K562 (cell line): ENCODE measurements at regions not wholly inside any gene's neighbourhood (a gene's known extent, or its start where the extent isn't known, plus 50 kb on each side); places are given as distances from the start of the nearest gene placed in this dataset.
A peak's percentile ranks its signal among the peaks of the same experiment; 100 is the strongest.

Experiments
- ATAC-seq: fragments of 200-7000 bp; cut with Tn5 transposase; 3 replicates; pipeline ENCODE4 v1.9.1; 2020; ENCODE audit warnings: moderate library complexity
- BruUV-seq: library from RNA; stranded (reverse); fragments of 400-500 nt; replicated peaks from 2 replicates; lab custom pipeline; 2021; lab: Mats Ljungman, UMichigan
- CTCF ChIA-PET: fragments of 300-600 bp; formaldehyde crosslinking; extraction: SDS; loops from one replicate; lab custom pipeline; 2021; ENCODE audit warnings: low intra/inter-chr PET ratio; lab: Yijun Ruan, JAX
- POLR2A ChIA-PET: fragments of 300-600, 350-650 bp; sonication (Branson Sonifier 250); formaldehyde crosslinking; extraction: SDS; loops from one replicate; lab custom pipeline; 2021; ENCODE audit warnings: antibody characterized with exemption, inconsistent platforms; lab: Yijun Ruan, JAX
- DNase-seq, 4 experiments: peaks; one replicate each; pipeline versions ENCODE4 v3.0.0 to v3.0.0-alpha.2; 2011 to 2018; ENCODE audit warnings: low spot score in 3 of 4, mixed read lengths in 3 of 4; ENCODE audit errors: extremely low read depth in 1 of 4
- FAIRE-seq: peaks from 2 replicates; lab custom pipeline; 2011; peaks lifted over from hg19 to GRCh38; lab: Jason Lieb, UNC
- H2AFZ ChIP-seq: 2 replicates; pipeline ENCODE4 v1.6.0; 2011; ENCODE audit warnings: low read depth, low read length, control low read depth, inconsistent platforms
- H3K27ac ChIP-seq: fragments of 200-600 bp; 3 replicates; pipeline ENCODE4 v1.8.0; 2011; ENCODE audit warnings: low read depth, mild to moderate bottlenecking, control low read depth, inconsistent platforms, low read length, moderate library complexity, mixed read lengths; ENCODE audit errors: extremely low read depth
- H3K27me3 ChIP-seq, 2 experiments: fragments of 300-600 bp in 1 of 2; 2 replicates in 1 of 2; 3 replicates in 1 of 2; pipeline versions ENCODE4 v1.6.0 to v1.8.0; 2011; ENCODE audit warnings: inconsistent platforms in 2 of 2, low read length in 2 of 2, mild to moderate bottlenecking in 1 of 2, mixed read lengths in 1 of 2, moderate library complexity in 1 of 2; ENCODE audit not compliant: control insufficient read depth in 2 of 2, insufficient read depth in 2 of 2
- H3K36me3 ChIP-seq: fragments of 300-600 bp; 3 replicates; pipeline ENCODE4 v1.8.0; 2011; ENCODE audit warnings: mild to moderate bottlenecking, low read length, inconsistent platforms; ENCODE audit not compliant: control insufficient read depth, insufficient read depth
- H3K4me1 ChIP-seq, 2 experiments: fragments of 200-600 bp in 1 of 2; replicated peaks in 1 of 2; 2 replicates in 1 of 2; 3 replicates in 1 of 2; pipeline versions ENCODE4 v1.5.1 to v1.8.0; 2011; ENCODE audit warnings: inconsistent platforms in 2 of 2, low read length in 2 of 2, mild to moderate bottlenecking in 1 of 2, mixed read lengths in 1 of 2, moderate library complexity in 1 of 2; ENCODE audit not compliant: control insufficient read depth in 2 of 2, insufficient read depth in 2 of 2
- H3K4me2 ChIP-seq: 2 replicates; pipeline ENCODE4 v1.6.1; 2011; ENCODE audit warnings: low read length, control low read depth, inconsistent platforms, mixed read lengths; ENCODE audit not compliant: insufficient read depth
- H3K4me3 ChIP-seq: fragments of 200-600 bp; sonication (generic), shearing (Covaris generic); 2 replicates; pipeline ENCODE4 v1.5.1; 2016; ENCODE audit warnings: control low read depth, inconsistent platforms
- H3K79me2 ChIP-seq: fragments of 200-600 bp; 3 replicates; pipeline ENCODE4 v1.8.0; 2011; ENCODE audit warnings: low read length, inconsistent platforms; ENCODE audit not compliant: control insufficient read depth, insufficient read depth
- H3K9ac ChIP-seq, 2 experiments: 2 replicates each; pipeline versions ENCODE4 v1.6.0 to v1.6.1; 2011; ENCODE audit warnings: low read depth in 2 of 2, low read length in 2 of 2, control low read depth in 1 of 2, inconsistent platforms in 1 of 2, mild to moderate bottlenecking in 1 of 2, mixed read lengths in 1 of 2; ENCODE audit not compliant: insufficient read depth in 1 of 2
- H3K9me1 ChIP-seq: one replicate; pipeline ENCODE4 v1.6.0; 2011; ENCODE audit warnings: inconsistent platforms, mild to moderate bottlenecking, low read length, moderate library complexity; ENCODE audit not compliant: control insufficient read depth, insufficient read depth
- H3K9me3 ChIP-seq: replicated peaks from 2 replicates; pipeline ENCODE4 v1.5.1; 2011; ENCODE audit warnings: low read depth, low read length, inconsistent platforms; ENCODE audit not compliant: control insufficient read depth, insufficient read depth
- H4K20me1 ChIP-seq: replicated peaks from 2 replicates; pipeline ENCODE4 v1.6.1; 2011; ENCODE audit warnings: low read length, inconsistent platforms, mixed read lengths; ENCODE audit not compliant: control insufficient read depth, insufficient read depth
- CREB1 ChIP-seq, 2 experiments: sonication (generic) in 1 of 2; formaldehyde crosslinking in 1 of 2; IDR thresholded peaks; 2 replicates each; pipeline versions ENCODE4 v1.6.1 to v1.8.0; 2012 to 2022; ENCODE audit warnings: inconsistent platforms in 1 of 2, mild to moderate bottlenecking in 1 of 2, missing genetic modification reagents in 1 of 2, moderate library complexity in 1 of 2
- ETV5 ChIP-seq: sonication (generic); formaldehyde crosslinking; IDR thresholded peaks from 2 replicates; pipeline ENCODE4 v1.4.0; 2020; ENCODE audit warnings: low read depth, mild to moderate bottlenecking, missing genetic modification reagents
- GTF2E2 ChIP-seq: fragments of 200-800 bp; sonication (Bioruptor generic); IDR thresholded peaks from 2 replicates; pipeline ENCODE4 v1.6.1; 2016; ENCODE audit warnings: missing genetic modification characterization, missing compliant biosample characterization
- KLF13 ChIP-seq: fragments of 450-650 bp; IDR thresholded peaks from 2 replicates; pipeline ENCODE4 v1.6.1; 2016; ENCODE audit warnings: missing genetic modification characterization, low read depth, mild to moderate bottlenecking, missing compliant biosample characterization, moderate library complexity, borderline replicate concordance
- MYNN ChIP-seq, 2 experiments: sonication (generic); formaldehyde crosslinking in 1 of 2; IDR thresholded peaks; 2 replicates each; pipeline versions ENCODE4 v1.5.0 to v1.6.1; 2016 to 2020; ENCODE audit warnings: antibody characterized with exemption in 1 of 2, missing genetic modification reagents in 1 of 2
- NCOA4 ChIP-seq: fragments of 450-650 bp; IDR thresholded peaks from 2 replicates; pipeline ENCODE4 v1.6.1; 2018; ENCODE audit warnings: mild to moderate bottlenecking; ENCODE audit not compliant: partially characterized antibody
- NELFE ChIP-seq: IDR thresholded peaks from 2 replicates; pipeline ENCODE4 v1.6.1; 2011; ENCODE audit warnings: mild to moderate bottlenecking; ENCODE audit not compliant: insufficient read depth, insufficient read length
- NFIC ChIP-seq: fragments of 450-650 bp; IDR thresholded peaks from 2 replicates; pipeline ENCODE4 v1.6.1; 2017; ENCODE audit warnings: mild to moderate bottlenecking, inconsistent platforms
- RBM25 ChIP-seq: fragments of 200-400 bp; formaldehyde crosslinking; IDR thresholded peaks from 2 replicates; pipeline ENCODE4 v1.6.1; 2018; ENCODE audit warnings: low read length, low read depth, moderate library complexity; ENCODE audit not compliant: severe bottlenecking
- SMC3 ChIP-seq: conservative IDR thresholded peaks from 2 replicates; pipeline ENCODE4 v1.6.1; 2011; ENCODE audit warnings: low read depth, low read length, improper control_type of control experiment; ENCODE audit not compliant: insufficient read depth
- SP2 ChIP-seq: IDR thresholded peaks from 2 replicates; pipeline ENCODE4 v1.6.1; 2011; ENCODE audit warnings: mild to moderate bottlenecking, low read depth, low read length, moderate library complexity; ENCODE audit not compliant: poor library complexity, severe bottlenecking; ENCODE audit errors: extremely low read depth
- TRIM28 ChIP-seq: fragments of 450-650 bp; IDR thresholded peaks from 2 replicates; pipeline ENCODE4 v1.6.1; 2017
- ZFP30 ChIP-seq: fragments of 250-450 bp; sonication (Bioruptor Pico); IDR thresholded peaks from 2 replicates; pipeline ENCODE4 v1.8.0; 2022; ENCODE audit warnings: moderate library complexity, mild to moderate bottlenecking, inconsistent platforms, borderline replicate concordance
- ZNF146 ChIP-seq: IDR thresholded peaks from one replicate; pipeline ENCODE4 v1.6.1; 2018; ENCODE audit warnings: missing compliant biosample characterization; ENCODE audit not compliant: unreplicated experiment
- WGBS: fragments of 100-300 bp; shearing (Covaris generic); methylation state at CpG from one replicate; pipeline ENCODE4 v1.1.6; 2016; ENCODE audit warnings: low coverage, mixed read lengths; ENCODE audit not compliant: insufficient coverage; ENCODE audit errors: missing lambda C conversion rate; 5-methylcytosine and 5-hydroxymethylcytosine counted together
- in situ Hi-C: fragments of 300-500 bp; cut with MboI; formaldehyde crosslinking; loops from 4 replicates; pipeline ENCODE4 v1.15.0; 2018; ENCODE audit warnings: inconsistent platforms, mixed read lengths
- intact Hi-C: fragments of 100-400 bp; cut with micrococcal nuclease; formaldehyde crosslinking; loops from 2 replicates; pipeline ENCODE4 v1.14.2; 2022
- TF ChIP-seq, protein P1 (sequence below): IDR thresholded peaks from 2 replicates; pipeline ENCODE4 v1.6.1; 2012; ENCODE audit warnings: low read depth, low read length, improper control_type of control experiment, borderline replicate concordance
- TF ChIP-seq, protein P2 (sequence below): fragments of 250-450 bp; sonication (Bioruptor Pico); IDR thresholded peaks from 2 replicates; pipeline ENCODE4 v1.4.0; 2020
- TF ChIP-seq, protein P3 (sequence below), 2 experiments: fragments of 450-650 bp; IDR thresholded peaks; 2 replicates each; pipeline ENCODE4 v1.6.1; 2018; ENCODE audit warnings: mild to moderate bottlenecking in 2 of 2, low read depth in 1 of 2; ENCODE audit not compliant: partially characterized antibody in 2 of 2

- Histone ChIP-seq H3K9me3 (no peaks in the 10 kb centered on the region), H4K20me1 (no peaks in the 10 kb centered on the region), H3K27ac (no peak overlapping the region), H3K36me3 (no peaks in the 10 kb centered on the region), H3K4me2 (no peak overlapping the region), H3K4me3 (no peak overlapping the region), H3K9ac (no peak overlapping the region), H3K79me2 (no peaks in the 10 kb centered on the region), H2AFZ (no peak overlapping the region), H3K27me3 (no peaks in the 10 kb centered on the region), H3K9me1 (no peaks in the 10 kb centered on the region), H3K4me1 (no peaks in the 10 kb centered on the region)
- ATAC-seq (no peak), DNase-seq (no peak), FAIRE-seq (no peak)
- intact Hi-C loops (no loop called here), in situ Hi-C loops (no loop called here)
- POLR2A ChIA-PET = interaction anchor here (0.6 kb wide), 1 partner anchor 1008 kb away, joined by 3 read pairs; no protein-coding TSS in a partner anchor
- WGBS = 0% methylated on average over 1 of the region's 1 CpG
- no TSS peak for BruUV-seq
- CTCF ChIA-PET = no interaction called here
- TF ChIP-seq TRIM28 (no peak), ETV5 (CRISPR knock-in tag) (no peak), ZNF146 (CRISPR knock-in tag) (peak; percentile 61), NELFE (no peak), ZFP30 (CRISPR knock-in tag) (no peak), CREB1 (IDR thresholded peaks at IDR 0.05) (no peak), CREB1 (CRISPR knock-in tag; IDR thresholded peaks at IDR 0.05) (no peak), MYNN (IDR thresholded peaks at IDR 0.05) (no peak), MYNN (CRISPR knock-in tag; IDR thresholded peaks at IDR 0.05) (no peak), SMC3 (no peak), NCOA4 (no peak), GTF2E2 (tag) (no peak), RBM25 (peak; percentile 24), SP2 (no peak), NFIC (no peak), KLF13 (tag) (no peak)
- TF ChIP-seq, protein P1, sequence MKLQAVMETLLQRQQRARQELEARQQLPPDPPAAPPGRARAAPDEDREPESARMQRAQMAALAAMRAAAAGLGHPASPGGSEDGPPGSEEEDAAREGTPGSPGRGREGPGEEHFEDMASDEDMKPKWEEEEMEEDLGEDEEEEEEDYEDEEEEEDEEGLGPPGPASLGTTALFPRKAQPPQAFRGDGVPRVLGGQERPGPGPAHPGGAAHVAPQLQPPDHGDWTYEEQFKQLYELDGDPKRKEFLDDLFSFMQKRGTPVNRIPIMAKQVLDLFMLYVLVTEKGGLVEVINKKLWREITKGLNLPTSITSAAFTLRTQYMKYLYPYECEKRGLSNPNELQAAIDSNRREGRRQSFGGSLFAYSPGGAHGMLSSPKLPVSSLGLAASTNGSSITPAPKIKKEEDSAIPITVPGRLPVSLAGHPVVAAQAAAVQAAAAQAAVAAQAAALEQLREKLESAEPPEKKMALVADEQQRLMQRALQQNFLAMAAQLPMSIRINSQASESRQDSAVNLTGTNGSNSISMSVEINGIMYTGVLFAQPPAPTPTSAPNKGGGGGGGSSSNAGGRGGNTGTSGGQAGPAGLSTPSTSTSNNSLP = no peak
- TF ChIP-seq, protein P2, sequence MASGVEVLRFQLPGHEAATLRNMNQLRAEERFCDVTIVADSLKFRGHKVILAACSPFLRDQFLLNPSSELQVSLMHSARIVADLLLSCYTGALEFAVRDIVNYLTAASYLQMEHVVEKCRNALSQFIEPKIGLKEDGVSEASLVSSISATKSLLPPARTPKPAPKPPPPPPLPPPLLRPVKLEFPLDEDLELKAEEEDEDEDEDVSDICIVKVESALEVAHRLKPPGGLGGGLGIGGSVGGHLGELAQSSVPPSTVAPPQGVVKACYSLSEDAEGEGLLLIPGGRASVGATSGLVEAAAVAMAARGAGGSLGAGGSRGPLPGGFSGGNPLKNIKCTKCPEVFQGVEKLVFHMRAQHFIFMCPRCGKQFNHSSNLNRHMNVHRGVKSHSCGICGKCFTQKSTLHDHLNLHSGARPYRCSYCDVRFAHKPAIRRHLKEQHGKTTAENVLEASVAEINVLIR = no peak
- TF ChIP-seq, protein P3, sequence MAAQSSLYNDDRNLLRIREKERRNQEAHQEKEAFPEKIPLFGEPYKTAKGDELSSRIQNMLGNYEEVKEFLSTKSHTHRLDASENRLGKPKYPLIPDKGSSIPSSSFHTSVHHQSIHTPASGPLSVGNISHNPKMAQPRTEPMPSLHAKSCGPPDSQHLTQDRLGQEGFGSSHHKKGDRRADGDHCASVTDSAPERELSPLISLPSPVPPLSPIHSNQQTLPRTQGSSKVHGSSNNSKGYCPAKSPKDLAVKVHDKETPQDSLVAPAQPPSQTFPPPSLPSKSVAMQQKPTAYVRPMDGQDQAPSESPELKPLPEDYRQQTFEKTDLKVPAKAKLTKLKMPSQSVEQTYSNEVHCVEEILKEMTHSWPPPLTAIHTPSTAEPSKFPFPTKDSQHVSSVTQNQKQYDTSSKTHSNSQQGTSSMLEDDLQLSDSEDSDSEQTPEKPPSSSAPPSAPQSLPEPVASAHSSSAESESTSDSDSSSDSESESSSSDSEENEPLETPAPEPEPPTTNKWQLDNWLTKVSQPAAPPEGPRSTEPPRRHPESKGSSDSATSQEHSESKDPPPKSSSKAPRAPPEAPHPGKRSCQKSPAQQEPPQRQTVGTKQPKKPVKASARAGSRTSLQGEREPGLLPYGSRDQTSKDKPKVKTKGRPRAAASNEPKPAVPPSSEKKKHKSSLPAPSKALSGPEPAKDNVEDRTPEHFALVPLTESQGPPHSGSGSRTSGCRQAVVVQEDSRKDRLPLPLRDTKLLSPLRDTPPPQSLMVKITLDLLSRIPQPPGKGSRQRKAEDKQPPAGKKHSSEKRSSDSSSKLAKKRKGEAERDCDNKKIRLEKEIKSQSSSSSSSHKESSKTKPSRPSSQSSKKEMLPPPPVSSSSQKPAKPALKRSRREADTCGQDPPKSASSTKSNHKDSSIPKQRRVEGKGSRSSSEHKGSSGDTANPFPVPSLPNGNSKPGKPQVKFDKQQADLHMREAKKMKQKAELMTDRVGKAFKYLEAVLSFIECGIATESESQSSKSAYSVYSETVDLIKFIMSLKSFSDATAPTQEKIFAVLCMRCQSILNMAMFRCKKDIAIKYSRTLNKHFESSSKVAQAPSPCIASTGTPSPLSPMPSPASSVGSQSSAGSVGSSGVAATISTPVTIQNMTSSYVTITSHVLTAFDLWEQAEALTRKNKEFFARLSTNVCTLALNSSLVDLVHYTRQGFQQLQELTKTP (IDR thresholded peaks at IDR 0.05; ENCODE audit: low read depth in 1 of 2, partially characterized antibody in 2 of 2) = no peak
Measured at GRCh38 chr17:70373369-70373768, 204.0 kb downstream of the KCNJ2 start.
